ENCODE measurements at regions not wholly inside any gene's neighbourhood (a gene's known extent, or its start where the extent isn't known, plus 50 kb on each side); places are given as distances from the start of the nearest gene placed in this dataset.

DNA sequence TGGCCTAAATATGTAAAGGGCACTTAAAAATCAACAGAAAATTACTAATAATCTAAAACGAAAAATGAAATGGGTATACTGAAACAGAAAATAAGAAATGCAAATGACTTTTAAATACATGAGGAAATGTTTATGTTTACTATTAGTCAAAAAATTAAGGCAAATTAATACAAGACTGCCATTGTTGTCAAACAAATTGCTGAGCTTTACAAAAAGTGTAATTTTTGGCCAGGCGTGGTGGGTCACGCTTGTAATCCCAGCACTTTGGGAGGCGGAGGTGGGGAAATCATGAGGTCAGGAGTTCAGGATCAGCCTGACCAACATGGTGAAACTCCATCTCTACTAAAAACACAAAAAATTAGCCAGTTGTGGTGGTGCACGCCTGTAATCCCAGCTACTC, 343.9 kb upstream of the SGO1 start:
- Histone ChIP-seq H3K27me3 (ENCODE audit: control insufficient read depth, insufficient read depth, low read length) (no peaks in the 10 kb centered on the region), H4K91ac (ENCODE audit: insufficient read depth, low read depth, low read length) (no peak overlapping the region), H2AK9ac (replicated peaks; ENCODE audit: low read depth, low read length, poor library complexity) (no peak overlapping the region), H3K27ac (ENCODE audit: insufficient read depth, low read length) (no peak overlapping the region), H4K5ac (ENCODE audit: low read depth, low read length) (no peak overlapping the region), H3K9me1 (ENCODE audit: insufficient read depth, low read length) (no peaks in the 10 kb centered on the region), H3K9me3 (ENCODE audit: control insufficient read depth, insufficient read depth, low read length) (no peaks in the 10 kb centered on the region), H4K20me1 (ENCODE audit: insufficient read depth, low read length) (no peaks in the 10 kb centered on the region), H3K4me1 (ENCODE audit: control insufficient read depth, insufficient read depth, low read length) (no peaks in the 10 kb centered on the region), H3K23ac (ENCODE audit: low read depth, low read length) (no peak overlapping the region), H4K8ac (ENCODE audit: low read depth in 2 of 2, low read length in 2 of 2) (no peak overlapping the region), H3K4me2 (ENCODE audit: low read depth, low read length) (no peak overlapping the region), H3K79me1 (ENCODE audit: low read depth in 1 of 2, low read length in 2 of 2) (no peaks in the 10 kb centered on the region), H3K4ac (ENCODE audit: low read depth, low read length) (no peak overlapping the region), H2BK120ac (ENCODE audit: low read depth, low read length) (no peak overlapping the region), H2AFZ (replicated peaks; ENCODE audit: low read length, poor library complexity) (no peak overlapping the region), H3K56ac (ENCODE audit: extremely low read depth, insufficient read depth, low read length) (no peak overlapping the region), H2BK15ac (ENCODE audit: low read depth, low read length) (no peak overlapping the region), H3K14ac (replicated peaks; ENCODE audit: low read depth, low read length) (no peak overlapping the region), H3K4me3 (ENCODE audit: insufficient read depth, low read depth, low read length) (no peak overlapping the region), H3K36me3 (ENCODE audit: control insufficient read depth, insufficient read depth, low read length) (no peaks in the 10 kb centered on the region), H3K9ac (ENCODE audit: low read depth, low read length) (no peak overlapping the region), H2BK20ac (ENCODE audit: low read depth, low read length) (no peak overlapping the region), H3K18ac (ENCODE audit: low read depth, low read length) (no peak overlapping the region), H2AK5ac (ENCODE audit: low read depth, low read length) (no peak overlapping the region), H2BK5ac (ENCODE audit: low read depth, low read length, poor library complexity, severe bottlenecking) (no peak overlapping the region)
- no CpG with 5 or more reads among the region's 5 CpGs for WGBS, 2 experiments (ENCODE audit: extremely low coverage in 2 of 2, insufficient read length in 1 of 2)
- no peak for DNase-seq
- no peak for ATAC-seq (ENCODE audit: low read depth)
- no TSS peak for BruUV-seq (replicated peaks)
- dilution Hi-C loops (cut with HindIII; ENCODE audit: low sequenced_read_pairs, unreplicated experiment) (no loop called here), intact Hi-C loops (cut with micrococcal nuclease) (no loop called here), in situ Hi-C loops (cut with MboI; ENCODE audit: low sequenced_read_pairs) (no loop called here)
- no peak for TF ChIP-seq CHD1 (IDR thresholded peaks at IDR 0.05; ENCODE audit: low read depth, low read length)
- peak; percentile 28; the same call in 1 of the 2 replicates for TF ChIP-seq MAFK (IDR thresholded peaks at IDR 0.05; ENCODE audit: low read depth, low read length)
- POLR2A ChIA-PET (ENCODE audit: unreplicated experiment) = no interaction called here
- CTCF ChIA-PET = no interaction called here
